GM12878 (cell line): ENCODE measurements at regions not wholly inside any gene's neighbourhood (a gene's known extent, or its start where the extent isn't known, plus 50 kb on each side); places are given as distances from the start of the nearest gene placed in this dataset.

Experiments used
- TARDBP ChIP-seq: IDR thresholded peaks from 2 replicates; pipeline ENCODE4 v1.6.1; 2016; ENCODE audit warnings: borderline replicate concordance
- TF ChIP-seq, protein P1 (sequence below), 3 experiments: IDR thresholded peaks in 2 of 3; conservative IDR thresholded peaks in 1 of 3; 2 replicates each; pipeline ENCODE4 v1.5.1; 2011; ENCODE audit warnings: low read depth in 3 of 3, low read length in 3 of 3, mild to moderate bottlenecking in 3 of 3, control low read depth in 2 of 3, moderate library complexity in 2 of 3, inconsistent platforms in 1 of 3, mixed read lengths in 1 of 3; ENCODE audit not compliant: control insufficient read depth in 2 of 3, insufficient read depth in 1 of 3; ENCODE audit errors: extremely low read depth in 1 of 3
- TF ChIP-seq, protein P2 (sequence below): IDR thresholded peaks from 2 replicates; pipeline ENCODE4 v1.6.1; 2011; ENCODE audit warnings: mild to moderate bottlenecking, low read depth, low read length, moderate library complexity; ENCODE audit not compliant: insufficient replicate concordance

DNA sequence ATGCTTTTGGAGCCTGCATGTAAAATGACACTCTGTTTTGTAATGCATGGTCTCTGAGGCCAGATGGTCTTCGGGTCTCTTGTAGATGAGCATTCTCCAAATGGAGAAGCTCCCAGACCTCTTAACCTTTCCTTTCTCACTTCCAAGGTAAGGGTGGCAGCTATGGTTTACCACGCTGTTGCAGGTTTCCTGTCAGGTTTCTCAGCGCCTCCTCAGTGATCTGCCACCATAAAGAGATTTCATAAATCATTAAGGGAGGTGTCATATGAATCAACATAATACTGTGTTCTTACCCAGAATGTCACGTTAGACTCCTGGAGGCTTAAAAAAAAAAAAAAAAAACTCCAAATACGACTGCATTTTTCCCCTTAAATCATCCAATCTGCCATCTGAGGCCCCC is 787.4 kb upstream of the EEF2KMT start:
- no peak for TF ChIP-seq TARDBP
- TF ChIP-seq, protein P1, sequence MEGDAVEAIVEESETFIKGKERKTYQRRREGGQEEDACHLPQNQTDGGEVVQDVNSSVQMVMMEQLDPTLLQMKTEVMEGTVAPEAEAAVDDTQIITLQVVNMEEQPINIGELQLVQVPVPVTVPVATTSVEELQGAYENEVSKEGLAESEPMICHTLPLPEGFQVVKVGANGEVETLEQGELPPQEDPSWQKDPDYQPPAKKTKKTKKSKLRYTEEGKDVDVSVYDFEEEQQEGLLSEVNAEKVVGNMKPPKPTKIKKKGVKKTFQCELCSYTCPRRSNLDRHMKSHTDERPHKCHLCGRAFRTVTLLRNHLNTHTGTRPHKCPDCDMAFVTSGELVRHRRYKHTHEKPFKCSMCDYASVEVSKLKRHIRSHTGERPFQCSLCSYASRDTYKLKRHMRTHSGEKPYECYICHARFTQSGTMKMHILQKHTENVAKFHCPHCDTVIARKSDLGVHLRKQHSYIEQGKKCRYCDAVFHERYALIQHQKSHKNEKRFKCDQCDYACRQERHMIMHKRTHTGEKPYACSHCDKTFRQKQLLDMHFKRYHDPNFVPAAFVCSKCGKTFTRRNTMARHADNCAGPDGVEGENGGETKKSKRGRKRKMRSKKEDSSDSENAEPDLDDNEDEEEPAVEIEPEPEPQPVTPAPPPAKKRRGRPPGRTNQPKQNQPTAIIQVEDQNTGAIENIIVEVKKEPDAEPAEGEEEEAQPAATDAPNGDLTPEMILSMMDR (IDR thresholded peaks at IDR 0.05 in 2 of 3, conservative IDR thresholded peaks at IDR 0.05 in 1 of 3; ENCODE audit: control insufficient read depth in 2 of 3, extremely low read depth in 1 of 3, insufficient read depth in 1 of 3, low read depth in 3 of 3, low read length in 3 of 3), result no peak
- TF ChIP-seq, protein P2, sequence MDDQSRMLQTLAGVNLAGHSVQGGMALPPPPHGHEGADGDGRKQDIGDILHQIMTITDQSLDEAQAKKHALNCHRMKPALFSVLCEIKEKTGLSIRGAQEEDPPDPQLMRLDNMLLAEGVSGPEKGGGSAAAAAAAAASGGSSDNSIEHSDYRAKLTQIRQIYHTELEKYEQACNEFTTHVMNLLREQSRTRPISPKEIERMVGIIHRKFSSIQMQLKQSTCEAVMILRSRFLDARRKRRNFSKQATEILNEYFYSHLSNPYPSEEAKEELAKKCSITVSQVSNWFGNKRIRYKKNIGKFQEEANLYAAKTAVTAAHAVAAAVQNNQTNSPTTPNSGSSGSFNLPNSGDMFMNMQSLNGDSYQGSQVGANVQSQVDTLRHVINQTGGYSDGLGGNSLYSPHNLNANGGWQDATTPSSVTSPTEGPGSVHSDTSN, result no peak
